ENCODE measurements at regions not wholly inside any gene's neighbourhood (a gene's known extent, or its start where the extent isn't known, plus 50 kb on each side); places are given as distances from the start of the nearest gene placed in this dataset.

- Histone ChIP-seq H3K27ac (ENCODE audit: low read depth, low read length) (no peak overlapping the region), H3K36me3 (ENCODE audit: control insufficient read depth in 1 of 2, insufficient read depth in 2 of 2, low read length in 2 of 2) (no peaks in the 10 kb centered on the region), H3K4me1 (ENCODE audit: control insufficient read depth in 1 of 2, insufficient read depth in 2 of 2, low read length in 2 of 2) (no peaks in the 10 kb centered on the region), H3K4me3 (ENCODE audit: low read depth in 1 of 2, low read length in 2 of 2) (no peak overlapping the region), H3K9ac (ENCODE audit: low read depth in 1 of 2, low read length in 2 of 2) (no peak overlapping the region), H3K9me3 (ENCODE audit: control insufficient read depth in 1 of 2, low read length in 2 of 2) (no peaks in the 10 kb centered on the region), H3K27me3 (ENCODE audit: control insufficient read depth in 1 of 2, insufficient read depth in 2 of 2, low read length in 2 of 2) (peaks cover 0 to 3% of the 10 kb centered on the region in 2 donors)
Measured at GRCh38 chr18:78922856-78923255, 56.8 kb upstream of the SALL3 start.

GRCh38 chr18:78924301-78924700, 55.3 kb upstream of the SALL3 start:
- Histone ChIP-seq H3K27me3 (ENCODE audit: control insufficient read depth in 1 of 2, insufficient read depth in 2 of 2, low read length in 2 of 2) (peaks cover 0 to 3% of the 10 kb centered on the region in 2 donors), H3K4me1 (ENCODE audit: control insufficient read depth in 1 of 2, insufficient read depth in 2 of 2, low read length in 2 of 2) (no peaks in the 10 kb centered on the region), H3K4me3 (ENCODE audit: low read depth in 1 of 2, low read length in 2 of 2) (no peak overlapping the region), H3K9me3 (ENCODE audit: control insufficient read depth in 1 of 2, low read length in 2 of 2) (no peaks in the 10 kb centered on the region), H3K9ac (ENCODE audit: low read depth in 1 of 2, low read length in 2 of 2) (no peak overlapping the region), H3K27ac (ENCODE audit: low read depth, low read length) (no peak overlapping the region), H3K36me3 (ENCODE audit: control insufficient read depth in 1 of 2, insufficient read depth in 2 of 2, low read length in 2 of 2) (no peaks in the 10 kb centered on the region)

GRCh38 chr18:78924786-78925540, 54.7 kb upstream of the SALL3 start:
- H3K36me3 ChIP-seq (ENCODE audit: control insufficient read depth in 1 of 2, insufficient read depth in 2 of 2, low read length in 2 of 2), result no peaks in the 10 kb centered on the region
- no peaks in the 10 kb centered on the region for H3K9me3 ChIP-seq (ENCODE audit: control insufficient read depth in 1 of 2, low read length in 2 of 2)
- H3K9ac ChIP-seq (ENCODE audit: low read depth in 1 of 2, low read length in 2 of 2), result no peak overlapping the region
- peaks cover 0 to 3% of the 10 kb centered on the region in 2 donors for H3K27me3 ChIP-seq (ENCODE audit: control insufficient read depth in 1 of 2, insufficient read depth in 2 of 2, low read length in 2 of 2)
- no peak overlapping the region for H3K27ac ChIP-seq (ENCODE audit: low read depth, low read length)
- H3K4me1 ChIP-seq (ENCODE audit: control insufficient read depth in 1 of 2, insufficient read depth in 2 of 2, low read length in 2 of 2), result no peaks in the 10 kb centered on the region
- no peak overlapping the region for H3K4me3 ChIP-seq (ENCODE audit: low read depth in 1 of 2, low read length in 2 of 2)

- H3K27ac ChIP-seq (ENCODE audit: low read depth, low read length), result no peak overlapping the region
- H3K9ac ChIP-seq (ENCODE audit: low read depth in 1 of 2, low read length in 2 of 2), result no peak overlapping the region
- no peaks in the 10 kb centered on the region for H3K4me1 ChIP-seq (ENCODE audit: control insufficient read depth in 1 of 2, insufficient read depth in 2 of 2, low read length in 2 of 2)
- H3K36me3 ChIP-seq (ENCODE audit: control insufficient read depth in 1 of 2, insufficient read depth in 2 of 2, low read length in 2 of 2), result no peaks in the 10 kb centered on the region
- peaks cover 0 to 3% of the 10 kb centered on the region in 2 donors for H3K27me3 ChIP-seq (ENCODE audit: control insufficient read depth in 1 of 2, insufficient read depth in 2 of 2, low read length in 2 of 2)
- no peaks in the 10 kb centered on the region for H3K9me3 ChIP-seq (ENCODE audit: control insufficient read depth in 1 of 2, low read length in 2 of 2)
- H3K4me3 ChIP-seq (ENCODE audit: low read depth in 1 of 2, low read length in 2 of 2), result no peak overlapping the region
Measured at GRCh38 chr18:78925557-78926242, 53.9 kb upstream of the SALL3 start.

- Histone ChIP-seq H3K4me3 (ENCODE audit: low read depth in 1 of 2, low read length in 2 of 2) (no peak overlapping the region), H3K9ac (ENCODE audit: low read depth in 1 of 2, low read length in 2 of 2) (no peak overlapping the region), H3K4me1 (ENCODE audit: control insufficient read depth in 1 of 2, insufficient read depth in 2 of 2, low read length in 2 of 2) (no peaks in the 10 kb centered on the region), H3K36me3 (ENCODE audit: control insufficient read depth in 1 of 2, insufficient read depth in 2 of 2, low read length in 2 of 2) (no peaks in the 10 kb centered on the region), H3K27ac (ENCODE audit: low read depth, low read length) (no peak overlapping the region), H3K9me3 (ENCODE audit: control insufficient read depth in 1 of 2, low read length in 2 of 2) (no peaks in the 10 kb centered on the region), H3K27me3 (ENCODE audit: control insufficient read depth in 1 of 2, insufficient read depth in 2 of 2, low read length in 2 of 2) (no peaks in the 10 kb centered on the region)
Measured at GRCh38 chr18:78926243-78926615, 53.4 kb upstream of the SALL3 start.

GRCh38 chr18:78927156-78927555, 52.5 kb upstream of the SALL3 start:
- Histone ChIP-seq H3K27ac (ENCODE audit: low read depth, low read length) (no peak overlapping the region), H3K36me3 (ENCODE audit: control insufficient read depth in 1 of 2, insufficient read depth in 2 of 2, low read length in 2 of 2) (no peaks in the 10 kb centered on the region), H3K9ac (ENCODE audit: low read depth in 1 of 2, low read length in 2 of 2) (no peak overlapping the region), H3K27me3 (ENCODE audit: control insufficient read depth in 1 of 2, insufficient read depth in 2 of 2, low read length in 2 of 2) (no peaks in the 10 kb centered on the region), H3K4me1 (ENCODE audit: control insufficient read depth in 1 of 2, insufficient read depth in 2 of 2, low read length in 2 of 2) (no peaks in the 10 kb centered on the region), H3K9me3 (ENCODE audit: control insufficient read depth in 1 of 2, low read length in 2 of 2) (no peaks in the 10 kb centered on the region), H3K4me3 (ENCODE audit: low read depth in 1 of 2, low read length in 2 of 2) (no peak overlapping the region)

GRCh38 chr18:78927616-78928015, 52.0 kb upstream of the SALL3 start:
- H3K4me3 ChIP-seq (ENCODE audit: low read depth in 1 of 2, low read length in 2 of 2), result no peak overlapping the region
- no peaks in the 10 kb centered on the region for H3K4me1 ChIP-seq (ENCODE audit: control insufficient read depth in 1 of 2, insufficient read depth in 2 of 2, low read length in 2 of 2)
- no peak overlapping the region for H3K27ac ChIP-seq (ENCODE audit: low read depth, low read length)
- H3K9me3 ChIP-seq (ENCODE audit: control insufficient read depth in 1 of 2, low read length in 2 of 2), result no peaks in the 10 kb centered on the region
- H3K27me3 ChIP-seq (ENCODE audit: control insufficient read depth in 1 of 2, insufficient read depth in 2 of 2, low read length in 2 of 2), result no peaks in the 10 kb centered on the region
- no peak overlapping the region for H3K9ac ChIP-seq (ENCODE audit: low read depth in 1 of 2, low read length in 2 of 2)
- no peaks in the 10 kb centered on the region for H3K36me3 ChIP-seq (ENCODE audit: control insufficient read depth in 1 of 2, insufficient read depth in 2 of 2, low read length in 2 of 2)

- no peak overlapping the region for H3K9ac ChIP-seq (ENCODE audit: low read depth in 1 of 2, low read length in 2 of 2)
- no peaks in the 10 kb centered on the region for H3K9me3 ChIP-seq (ENCODE audit: control insufficient read depth in 1 of 2, low read length in 2 of 2)
- no peak overlapping the region for H3K4me3 ChIP-seq (ENCODE audit: low read depth in 1 of 2, low read length in 2 of 2)
- H3K27ac ChIP-seq (ENCODE audit: low read depth, low read length), result no peak overlapping the region
- no peaks in the 10 kb centered on the region for H3K27me3 ChIP-seq (ENCODE audit: control insufficient read depth in 1 of 2, insufficient read depth in 2 of 2, low read length in 2 of 2)
- no peaks in the 10 kb centered on the region for H3K4me1 ChIP-seq (ENCODE audit: control insufficient read depth in 1 of 2, insufficient read depth in 2 of 2, low read length in 2 of 2)
- no peaks in the 10 kb centered on the region for H3K36me3 ChIP-seq (ENCODE audit: control insufficient read depth in 1 of 2, insufficient read depth in 2 of 2, low read length in 2 of 2)
Measured at GRCh38 chr18:78928076-78928475, 51.5 kb upstream of the SALL3 start.

- Histone ChIP-seq H3K4me1 (ENCODE audit: control insufficient read depth in 1 of 2, insufficient read depth in 2 of 2, low read length in 2 of 2) (no peaks in the 10 kb centered on the region), H3K36me3 (ENCODE audit: control insufficient read depth in 1 of 2, insufficient read depth in 2 of 2, low read length in 2 of 2) (no peaks in the 10 kb centered on the region), H3K4me3 (ENCODE audit: low read depth in 1 of 2, low read length in 2 of 2) (no peak overlapping the region), H3K9ac (ENCODE audit: low read depth in 1 of 2, low read length in 2 of 2) (no peak overlapping the region), H3K27ac (ENCODE audit: low read depth, low read length) (no peak overlapping the region), H3K27me3 (ENCODE audit: control insufficient read depth in 1 of 2, insufficient read depth in 2 of 2, low read length in 2 of 2) (no peaks in the 10 kb centered on the region), H3K9me3 (ENCODE audit: control insufficient read depth in 1 of 2, low read length in 2 of 2) (no peaks in the 10 kb centered on the region)
Measured at GRCh38 chr18:78929516-78929915, 50.1 kb upstream of the SALL3 start.

Data from duodenal mucosa (tissue), 2 donors.